ENCODE measurements at regions not wholly inside any gene's neighbourhood (a gene's known extent, or its start where the extent isn't known, plus 50 kb on each side); places are given as distances from the start of the nearest gene placed in this dataset.

- POLR2A ChIA-PET = no interaction called here
- ATAC-seq = no peak
- H3K9me3 ChIP-seq (replicated peaks; ENCODE audit: control insufficient read depth, insufficient read depth, low read depth, low read length) = no peaks in the 10 kb centered on the region
- in situ Hi-C loops (cut with MboI) (no loop called here), intact Hi-C loops (cut with micrococcal nuclease) (no loop called here)
- WGBS (ENCODE audit: insufficient coverage, low coverage, missing lambda C conversion rate) = 53% methylated on average over 5 of the region's 5 CpGs
- H3K79me2 ChIP-seq (ENCODE audit: control insufficient read depth, insufficient read depth, low read length) = no peaks in the 10 kb centered on the region
- no peak overlapping the region for H3K4me3 ChIP-seq
- DNase-seq (ENCODE audit: extremely low read depth in 1 of 4, low spot score in 3 of 4) = no peak
- FAIRE-seq = no peak
- H3K4me1 ChIP-seq (replicated peaks in 1 of 2; ENCODE audit: control insufficient read depth in 2 of 2, insufficient read depth in 2 of 2, low read length in 2 of 2) = peaks cover 0 to 9% of the 10 kb centered on the region in 2 experiments; a peak in 3 of 5 replicates
- no peaks in the 10 kb centered on the region for H3K27me3 ChIP-seq (ENCODE audit: control insufficient read depth in 2 of 2, insufficient read depth in 2 of 2, low read length in 2 of 2)
- H3K9ac ChIP-seq (ENCODE audit: insufficient read depth in 1 of 2, low read depth in 2 of 2, low read length in 2 of 2) = no peak overlapping the region
- no peak overlapping the region for H2AFZ ChIP-seq (ENCODE audit: low read depth, low read length)
- H3K9me1 ChIP-seq (ENCODE audit: control insufficient read depth, insufficient read depth, low read length) = no peaks in the 10 kb centered on the region
- TF ChIP-seq, protein P1, sequence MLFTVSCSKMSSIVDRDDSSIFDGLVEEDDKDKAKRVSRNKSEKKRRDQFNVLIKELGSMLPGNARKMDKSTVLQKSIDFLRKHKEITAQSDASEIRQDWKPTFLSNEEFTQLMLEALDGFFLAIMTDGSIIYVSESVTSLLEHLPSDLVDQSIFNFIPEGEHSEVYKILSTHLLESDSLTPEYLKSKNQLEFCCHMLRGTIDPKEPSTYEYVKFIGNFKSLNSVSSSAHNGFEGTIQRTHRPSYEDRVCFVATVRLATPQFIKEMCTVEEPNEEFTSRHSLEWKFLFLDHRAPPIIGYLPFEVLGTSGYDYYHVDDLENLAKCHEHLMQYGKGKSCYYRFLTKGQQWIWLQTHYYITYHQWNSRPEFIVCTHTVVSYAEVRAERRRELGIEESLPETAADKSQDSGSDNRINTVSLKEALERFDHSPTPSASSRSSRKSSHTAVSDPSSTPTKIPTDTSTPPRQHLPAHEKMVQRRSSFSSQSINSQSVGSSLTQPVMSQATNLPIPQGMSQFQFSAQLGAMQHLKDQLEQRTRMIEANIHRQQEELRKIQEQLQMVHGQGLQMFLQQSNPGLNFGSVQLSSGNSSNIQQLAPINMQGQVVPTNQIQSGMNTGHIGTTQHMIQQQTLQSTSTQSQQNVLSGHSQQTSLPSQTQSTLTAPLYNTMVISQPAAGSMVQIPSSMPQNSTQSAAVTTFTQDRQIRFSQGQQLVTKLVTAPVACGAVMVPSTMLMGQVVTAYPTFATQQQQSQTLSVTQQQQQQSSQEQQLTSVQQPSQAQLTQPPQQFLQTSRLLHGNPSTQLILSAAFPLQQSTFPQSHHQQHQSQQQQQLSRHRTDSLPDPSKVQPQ (CRISPR knock-in tag; IDR thresholded peaks at IDR 0.05; ENCODE audit: borderline replicate concordance) = no peak
- TF ChIP-seq RBM25 (IDR thresholded peaks at IDR 0.05; ENCODE audit: low read depth, low read length, severe bottlenecking) = no peak
- no peak for TF ChIP-seq HNRNPH1 (optimal IDR thresholded peaks at IDR 0.05; ENCODE audit: low read depth, low read length)
- TF ChIP-seq ZBTB12 (CRISPR knock-in tag; IDR thresholded peaks at IDR 0.05) = no peak
- no peak for TF ChIP-seq SAFB (IDR thresholded peaks at IDR 0.05; ENCODE audit: borderline replicate concordance, low read depth, low read length)
- no peak for TF ChIP-seq BCOR (IDR thresholded peaks at IDR 0.05)
- no peak for TF ChIP-seq POLR2H (tag; IDR thresholded peaks at IDR 0.05; ENCODE audit: low read depth)
- TF ChIP-seq ZFP30 (CRISPR knock-in tag; IDR thresholded peaks at IDR 0.05; ENCODE audit: borderline replicate concordance) = no peak
- no peak for TF ChIP-seq NFYB (IDR thresholded peaks at IDR 0.05; ENCODE audit: extremely low read depth, insufficient read length)
- H3K4me2 ChIP-seq (ENCODE audit: insufficient read depth, low read length) = no peak overlapping the region
- no TSS peak for BruUV-seq (replicated peaks)
- no peak overlapping the region for H3K27ac ChIP-seq (ENCODE audit: extremely low read depth, low read depth, low read length)
- no peaks in the 10 kb centered on the region for H3K36me3 ChIP-seq (ENCODE audit: control insufficient read depth, insufficient read depth, low read length)
- CTCF ChIA-PET (ENCODE audit: low intra/inter-chr PET ratio) = no interaction called here
- H4K20me1 ChIP-seq (replicated peaks; ENCODE audit: control insufficient read depth, insufficient read depth, low read length) = no peaks in the 10 kb centered on the region
These were observed 196.9 kb downstream of the MREG start for GRCh38 chr2:215816424-215816823.
